Stimulated activated CD4-positive, alpha-beta T cell treated with anti-CD3 and anti-CD28 coated beads, TNF-alpha, amount 100 ng/mL, for 1 hour (primary cell): ENCODE measurements at regions not wholly inside any gene's neighbourhood (a gene's known extent, or its start where the extent isn't known, plus 50 kb on each side); places are given as distances from the start of the nearest gene placed in this dataset.

Experiments
- DNase-seq, 3 donors: peaks; one replicate each; pipeline ENCODE4 v3.0.0-alpha.2; 2020; ENCODE audit warnings: low read depth in 3 of 3, low spot score in 1 of 3

- DNase-seq, result no peak
These were observed 425.1 kb downstream of the RAB28 start for GRCh38 chr4:13059019-13059418.

GRCh38 chr4:13056630-13057189 is 427.4 kb downstream of the RAB28 start:
- no peak for DNase-seq

- DNase-seq, result no peak
These were observed 429.6 kb downstream of the RAB28 start for GRCh38 chr4:13054420-13054970.

DNA sequence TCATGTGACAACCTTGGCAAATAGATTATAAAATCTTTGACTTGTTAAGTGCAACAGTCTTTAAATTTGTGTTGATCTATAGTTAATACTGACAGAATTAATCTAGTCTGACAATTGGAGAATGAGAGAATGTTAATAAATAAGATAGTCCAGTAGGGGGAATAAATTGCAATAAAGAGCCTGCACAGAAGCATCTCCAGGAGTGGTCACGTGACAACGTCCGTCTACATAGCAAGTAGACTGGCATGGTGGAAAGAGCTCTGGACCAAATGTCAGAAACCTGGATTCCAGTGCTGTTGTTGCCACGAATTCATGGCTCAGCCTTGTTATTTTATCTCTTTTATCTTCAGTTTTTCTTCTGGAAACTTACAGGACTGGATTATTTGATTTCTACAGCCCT is 436.5 kb downstream of the RAB28 start:
- no peak for DNase-seq

GRCh38 chr4:13036841-13037240 is 447.3 kb downstream of the RAB28 start:
- DNase-seq, result no peak

- no peak for DNase-seq
These were observed 451.2 kb downstream of the RAB28 start for GRCh38 chr4:13032936-13033335.

DNA sequence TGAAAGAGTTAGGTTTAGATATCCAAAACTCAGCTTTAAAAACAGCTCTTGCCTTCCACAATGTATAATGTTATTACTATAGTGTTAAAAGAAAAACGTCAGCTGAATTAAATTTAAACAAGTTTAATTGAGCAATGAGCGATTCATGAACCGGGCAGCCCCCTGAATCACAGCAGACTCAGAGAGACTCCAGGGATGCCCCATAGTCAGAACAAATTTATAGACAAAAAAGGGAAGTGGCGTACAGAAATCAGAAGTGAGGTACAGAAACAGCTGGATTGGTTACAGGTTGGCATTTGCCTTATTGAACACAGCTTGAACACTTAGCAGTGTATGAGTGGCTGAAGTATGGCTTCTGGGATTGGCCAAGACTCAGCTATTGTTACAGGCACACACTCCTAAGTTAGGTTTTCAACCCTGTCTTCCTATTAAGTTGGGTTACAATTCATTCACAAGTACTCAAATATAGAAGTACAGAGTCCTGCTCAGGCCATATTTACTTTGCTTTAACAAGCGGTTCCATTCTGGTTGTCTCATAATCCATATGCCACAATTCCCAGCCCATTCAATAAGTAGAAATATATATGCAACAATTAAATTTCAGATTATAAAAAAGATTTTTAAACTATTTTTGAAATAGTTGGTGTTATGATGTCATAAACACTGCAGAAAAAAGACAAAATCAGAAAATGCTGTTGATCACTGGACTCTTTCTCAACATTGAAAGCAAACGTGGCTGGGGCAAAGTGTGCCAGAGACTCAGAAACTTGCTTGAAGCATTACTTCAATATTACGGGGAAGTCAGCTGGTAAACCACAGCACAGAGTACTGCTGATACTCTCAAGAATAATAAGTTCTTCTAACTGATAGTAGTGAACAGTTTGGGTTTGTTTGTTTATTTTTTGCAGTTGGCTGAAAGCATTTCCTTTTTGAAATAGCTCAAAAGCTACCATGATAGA is 459.7 kb downstream of the RAB28 start:
- no peak for DNase-seq

DNA sequence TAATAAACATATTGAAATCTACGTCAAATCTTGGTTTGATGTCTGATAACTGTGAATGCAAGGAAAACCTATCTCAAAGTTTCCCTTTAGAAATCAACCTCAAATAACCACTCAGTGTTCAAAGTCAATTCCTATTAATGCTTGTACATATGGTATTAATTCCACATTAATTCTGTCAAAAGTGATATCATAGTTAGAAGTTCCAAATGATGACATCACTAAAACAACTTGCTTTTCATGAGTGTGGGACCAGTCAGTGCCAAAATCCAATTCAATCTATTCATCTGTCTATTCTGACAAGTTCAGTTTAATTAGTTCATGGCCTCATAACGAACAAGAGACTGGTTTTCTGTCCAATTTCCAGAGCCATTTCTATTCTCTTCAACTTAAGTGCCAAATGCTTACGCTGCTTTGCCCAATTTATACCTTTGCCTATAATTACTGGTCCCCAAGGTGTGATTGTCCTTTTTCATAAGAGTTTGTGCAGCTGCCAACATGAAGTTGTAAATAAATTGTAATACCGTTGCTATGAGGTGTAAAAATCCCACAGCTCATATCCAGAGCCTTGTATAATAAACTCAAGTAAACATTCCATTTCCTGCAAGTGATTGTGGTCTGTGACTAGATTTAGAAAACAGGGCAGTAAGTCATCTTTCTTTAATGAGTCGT is 476.2 kb downstream of the RAB28 start:
- no peak for DNase-seq

- DNase-seq, result no peak
These were observed 490.2 kb downstream of the RAB28 start for GRCh38 chr4:12993923-12994322.

DNA sequence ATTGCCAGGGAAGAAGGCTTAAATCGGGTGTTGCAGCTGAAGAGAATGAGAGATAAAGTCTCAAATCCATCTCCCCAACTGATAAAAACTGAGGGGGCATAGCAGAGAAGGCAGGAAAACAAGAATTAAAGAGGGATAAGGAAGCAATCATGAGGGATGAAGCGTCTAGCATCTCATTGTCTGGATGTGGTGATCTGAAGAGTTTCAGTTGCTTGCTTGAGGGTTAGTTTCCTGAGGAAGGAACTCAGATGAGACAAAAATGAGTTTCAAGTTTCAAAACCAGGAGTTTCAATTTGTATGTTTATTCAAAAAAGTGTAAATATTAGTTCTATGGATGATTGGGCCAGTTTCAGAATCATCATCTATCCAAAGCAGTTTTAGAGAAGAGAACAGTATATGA is 496.9 kb downstream of the RAB28 start:
- no peak for DNase-seq

DNA sequence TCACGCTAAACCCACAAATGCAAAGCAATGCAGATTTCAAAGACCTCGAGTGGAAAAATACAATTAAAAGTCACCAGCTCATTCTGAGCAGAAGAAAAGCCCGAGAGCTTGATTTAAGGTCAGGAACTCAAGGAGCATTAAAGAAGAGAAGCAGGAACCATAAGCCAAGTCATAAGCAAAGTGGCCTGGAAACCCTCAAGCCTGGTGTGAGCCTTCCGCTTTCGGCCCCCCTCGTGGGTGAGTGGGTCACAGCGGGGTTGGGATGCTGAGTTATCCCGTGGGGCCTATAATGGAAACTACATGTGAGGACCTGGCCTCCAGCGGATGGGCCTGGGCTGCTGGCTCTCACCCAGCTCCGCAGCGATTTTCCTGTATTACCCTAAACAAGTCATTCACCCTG is 504.3 kb downstream of the RAB28 start:
- DNase-seq, result no peak

GRCh38 chr4:12978310-12978709 is 505.8 kb downstream of the RAB28 start:
- no peak for DNase-seq

GRCh38 chr4:12975511-12975910 is 508.6 kb downstream of the RAB28 start:
- no peak for DNase-seq

DNA sequence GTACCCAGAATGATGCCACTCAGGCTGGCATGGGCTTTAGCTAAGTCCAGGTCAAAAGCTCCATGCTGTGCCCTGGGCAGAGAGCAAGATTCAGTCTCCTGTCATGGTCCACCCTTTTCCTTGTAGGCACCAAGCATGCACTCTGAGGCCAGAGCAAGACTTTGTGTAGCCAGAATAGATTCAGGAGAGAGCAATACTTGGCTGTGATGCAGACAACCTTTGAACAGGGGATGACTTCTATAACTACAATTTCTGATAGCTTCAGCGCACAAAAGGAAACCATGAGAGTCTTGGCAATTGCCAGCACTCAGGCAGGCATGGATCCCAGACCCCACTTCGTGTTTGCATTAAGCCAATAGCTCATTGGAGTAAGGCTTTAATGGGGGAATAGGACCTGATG is 510.6 kb downstream of the RAB28 start:
- DNase-seq, result no peak

GRCh38 chr4:12968345-12968744 is 515.8 kb downstream of the RAB28 start:
- DNase-seq, result no peak

DNA sequence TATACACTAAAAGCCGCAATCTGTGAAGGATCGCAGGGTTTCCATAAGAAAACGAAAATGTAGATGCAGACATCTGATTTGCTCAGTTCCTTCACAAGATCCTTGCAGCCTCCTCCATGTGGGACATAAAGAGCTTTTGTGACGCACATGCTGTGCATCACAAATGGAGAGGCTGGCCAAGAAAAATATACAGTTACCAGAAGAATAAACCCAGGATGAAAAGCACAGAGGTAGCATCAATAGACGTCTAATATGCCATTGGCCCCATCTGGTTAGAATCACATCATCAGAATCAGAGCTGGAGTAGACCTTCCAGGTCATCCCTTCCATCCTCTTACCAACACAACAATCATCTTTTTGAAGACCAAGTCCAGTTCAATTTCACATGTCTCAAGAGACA is 517.4 kb downstream of the RAB28 start:
- no peak for DNase-seq

DNA sequence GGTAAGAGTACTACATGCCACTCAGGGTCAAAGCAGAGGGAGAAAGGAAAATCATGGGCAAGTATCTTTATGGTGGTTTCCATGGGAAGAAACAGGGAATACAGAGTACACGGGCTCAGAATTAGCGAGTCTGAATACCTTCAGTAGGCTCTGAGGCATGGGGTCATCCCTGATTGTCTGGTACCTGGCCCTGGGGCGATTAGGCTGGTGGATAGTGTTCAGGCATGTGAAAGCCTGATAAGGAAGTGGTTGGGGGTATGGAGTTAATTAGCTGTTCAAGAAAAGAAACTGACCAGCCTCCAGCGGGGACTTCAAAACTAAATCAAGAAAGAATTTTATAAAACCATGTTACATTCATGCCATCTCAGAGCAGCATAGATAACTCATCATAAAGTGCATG is 518.8 kb downstream of the RAB28 start:
- no peak for DNase-seq

- no peak for DNase-seq
These were observed 520.2 kb downstream of the RAB28 start for GRCh38 chr4:12963912-12964311.

- DNase-seq, result no peak
These were observed 520.8 kb downstream of the RAB28 start for GRCh38 chr4:12963291-12963690.

DNA sequence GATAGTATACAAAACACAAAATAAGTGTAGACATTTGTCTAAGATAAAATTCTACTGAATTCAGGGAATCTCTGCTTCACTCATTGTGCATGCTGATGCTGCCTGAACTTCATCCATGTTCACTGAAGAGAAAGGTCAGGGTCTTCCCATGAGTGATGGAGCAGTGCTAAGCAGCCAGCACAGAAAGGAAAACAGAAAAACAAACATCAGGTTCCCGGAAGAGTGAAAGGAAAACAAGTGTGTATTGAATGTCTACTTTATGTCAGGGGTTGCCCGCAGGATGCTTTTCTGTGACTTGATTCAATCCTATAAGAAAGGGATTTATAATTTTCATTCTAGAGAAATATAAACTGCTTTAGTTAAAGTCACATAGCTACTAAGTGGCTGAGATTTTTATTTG is 522.4 kb downstream of the RAB28 start:
- DNase-seq, result no peak

GRCh38 chr4:12958436-12958835 is 525.7 kb downstream of the RAB28 start:
- DNase-seq, result no peak

DNA sequence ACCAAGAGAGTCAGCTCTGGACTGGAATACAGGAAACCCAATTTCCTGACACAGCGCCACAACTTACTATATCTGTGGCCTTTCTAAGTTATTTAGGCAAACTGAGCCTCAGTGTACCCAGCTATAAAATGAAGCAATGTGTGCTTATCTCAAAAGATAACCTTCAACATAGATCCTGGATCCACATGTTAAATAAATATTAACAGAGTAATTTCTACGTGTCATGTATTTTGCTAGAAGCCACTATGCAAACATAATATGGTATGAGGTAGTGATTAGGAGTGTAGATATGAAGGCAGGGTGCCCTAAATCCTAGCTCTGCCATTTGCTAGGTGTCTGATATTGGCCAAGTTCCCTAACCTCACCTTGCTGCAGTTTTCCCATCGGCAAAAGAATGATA is 527.0 kb downstream of the RAB28 start:
- no peak for DNase-seq
